H1 (cell line): ENCODE measurements at regions not wholly inside any gene's neighbourhood (a gene's known extent, or its start where the extent isn't known, plus 50 kb on each side); places are given as distances from the start of the nearest gene placed in this dataset.

Experiments used
- CTCF ChIA-PET: fragments of 300-600 bp; sonication (Branson Sonifier 250); formaldehyde crosslinking; loops from one replicate; lab custom pipeline; 2021; ENCODE audit not compliant: partially characterized antibody; lab: Charles Lee
- POLR2A ChIA-PET: fragments of 300-600 bp; sonication (Branson Sonifier 250); formaldehyde crosslinking; loops from one replicate; lab custom pipeline; 2021; ENCODE audit warnings: inconsistent platforms; ENCODE audit not compliant: partially characterized antibody; lab: Charles Lee
- DNase-seq, 2 experiments: peaks; one replicate each; pipeline versions ENCODE4 v3.0.0 to v3.0.0-alpha.2; 2010 to 2022; ENCODE audit warnings: low spot score in 2 of 2, low read depth in 1 of 2, mixed read lengths in 1 of 2
- FAIRE-seq: peaks from 2 replicates; lab custom pipeline; 2011; peaks lifted over from hg19 to GRCh38; lab: Jason Lieb, UNC
- H2AFZ ChIP-seq: 2 replicates; pipeline ENCODE4 v1.8.1; 2012; ENCODE audit warnings: low read length, inconsistent platforms
- H2AK5ac ChIP-seq: 2 replicates; pipeline ENCODE4 v1.6.1; 2013; ENCODE audit warnings: low read depth, low read length
- H2BK120ac ChIP-seq: replicated peaks from 2 replicates; pipeline ENCODE3; 2013; ENCODE audit warnings: low read depth, low read length, inconsistent platforms
- H2BK12ac ChIP-seq: 2 replicates; pipeline ENCODE4 v1.6.1; 2013; ENCODE audit warnings: low read depth, low read length
- H2BK15ac ChIP-seq: 2 replicates; pipeline ENCODE4 v1.6.1; 2013; ENCODE audit warnings: low read length
- H2BK20ac ChIP-seq: 2 replicates; pipeline ENCODE4 v1.6.1; 2013; ENCODE audit warnings: low read length
- H2BK5ac ChIP-seq: 2 replicates; pipeline ENCODE4 v1.6.1; 2013; ENCODE audit warnings: low read depth, low read length
- H3K14ac ChIP-seq: 2 replicates; pipeline ENCODE4 v1.6.1; 2013; ENCODE audit warnings: inconsistent platforms; ENCODE audit not compliant: insufficient read length
- H3K18ac ChIP-seq: 2 replicates; pipeline ENCODE4 v1.6.1; 2013; ENCODE audit warnings: low read length; ENCODE audit errors: extremely low read depth
- H3K23ac ChIP-seq: 2 replicates; pipeline ENCODE4 v1.6.1; 2013; ENCODE audit warnings: inconsistent platforms; ENCODE audit not compliant: insufficient read length
- H3K23me2 ChIP-seq: 2 replicates; pipeline ENCODE4 v1.6.1; 2013; ENCODE audit warnings: low read depth, low read length
- H3K27ac ChIP-seq: 2 replicates; pipeline ENCODE4 v1.6.1; 2011; ENCODE audit warnings: low read depth, low read length, inconsistent platforms
- H3K27me3 ChIP-seq, 4 experiments: replicated peaks in 1 of 4; 1 replicate in 1 of 4; 2 replicates in 3 of 4; pipeline versions ENCODE4 v1.6.1 to v1.8.1; 2011 to 2013; ENCODE audit warnings: low read length in 3 of 4, mild to moderate bottlenecking in 3 of 4, inconsistent platforms in 2 of 4, mixed read lengths in 2 of 4, moderate library complexity in 1 of 4; ENCODE audit not compliant: control insufficient read depth in 3 of 4, insufficient read depth in 3 of 4; ENCODE audit errors: extremely low read depth in 1 of 4
- H3K36me3 ChIP-seq, 4 experiments: 2 replicates each; pipeline versions ENCODE4 v1.6.1 to v1.8.1; 2011 to 2013; ENCODE audit warnings: mild to moderate bottlenecking in 4 of 4, low read length in 3 of 4, moderate library complexity in 2 of 4, control low read depth in 1 of 4, inconsistent platforms in 1 of 4; ENCODE audit not compliant: insufficient read depth in 4 of 4, control insufficient read depth in 2 of 4
- H3K4ac ChIP-seq: replicated peaks from 2 replicates; pipeline ENCODE3; 2013; ENCODE audit warnings: low read length, low read depth, mixed read lengths, inconsistent platforms; ENCODE audit not compliant: insufficient read length
- H3K4me1 ChIP-seq, 4 experiments: replicated peaks in 1 of 4; 1 replicate in 1 of 4; 2 replicates in 3 of 4; pipeline versions ENCODE4 v1.6.1 to v1.8.1; 2011 to 2013; ENCODE audit warnings: low read length in 3 of 4, inconsistent platforms in 2 of 4, mixed read lengths in 1 of 4; ENCODE audit not compliant: insufficient read depth in 4 of 4, control insufficient read depth in 3 of 4
- H3K4me2 ChIP-seq, 2 experiments: 2 replicates each; pipeline versions ENCODE4 v1.6.1 to v1.8.1; 2011 to 2013; ENCODE audit warnings: low read depth in 2 of 2, low read length in 2 of 2, control low read depth in 1 of 2, inconsistent platforms in 1 of 2, mild to moderate bottlenecking in 1 of 2; ENCODE audit not compliant: insufficient read depth in 1 of 2
- H3K4me3 ChIP-seq, 4 experiments: fragments of 200-600, 300-600 bp in 1 of 4; sonication (generic), shearing (Covaris generic), sonication (Bioruptor Twin) in 1 of 4; 2 replicates each; pipeline versions ENCODE4 v1.5.1 to v1.8.1; 2011 to 2016; ENCODE audit warnings: low read length in 4 of 4, low read depth in 3 of 4, control low read depth in 2 of 4, inconsistent platforms in 2 of 4, mild to moderate bottlenecking in 2 of 4, mixed read lengths in 1 of 4, moderate library complexity in 1 of 4; ENCODE audit not compliant: insufficient read depth in 2 of 4; ENCODE audit errors: extremely low read depth in 1 of 4
- H3K56ac ChIP-seq: replicated peaks from 2 replicates; pipeline ENCODE3; 2013; ENCODE audit warnings: low read depth, mild to moderate bottlenecking, mixed read lengths, low read length, inconsistent platforms; ENCODE audit not compliant: insufficient read length
- H3K79me1 ChIP-seq: 2 replicates; pipeline ENCODE4 v1.6.1; 2013; ENCODE audit warnings: low read depth, low read length, control low read depth
- H3K79me2 ChIP-seq, 2 experiments: 2 replicates each; pipeline versions ENCODE4 v1.6.1 to v1.8.1; 2012 to 2013; ENCODE audit warnings: low read length in 2 of 2, mild to moderate bottlenecking in 2 of 2, inconsistent platforms in 1 of 2; ENCODE audit not compliant: insufficient read depth in 2 of 2, control insufficient read depth in 1 of 2
- H3K9ac ChIP-seq, 4 experiments: replicated peaks in 1 of 4; 1 replicate in 1 of 4; 2 replicates in 3 of 4; pipeline versions ENCODE4 v1.6.1 to v1.8.1; 2011 to 2013; ENCODE audit warnings: low read depth in 3 of 4, low read length in 3 of 4, control low read depth in 2 of 4, mild to moderate bottlenecking in 2 of 4, moderate library complexity in 2 of 4, inconsistent platforms in 1 of 4; ENCODE audit errors: extremely low read depth in 1 of 4
- H3K9me3 ChIP-seq, 2 experiments: 2 replicates each; pipeline versions ENCODE4 v1.6.1 to v1.8.1; 2012 to 2013; ENCODE audit warnings: mild to moderate bottlenecking in 2 of 2, moderate library complexity in 2 of 2, control low read depth in 1 of 2, inconsistent platforms in 1 of 2, low read depth in 1 of 2, low read length in 1 of 2, mixed read lengths in 1 of 2; ENCODE audit not compliant: insufficient read depth in 2 of 2
- H4K20me1 ChIP-seq, 2 experiments: replicated peaks in 1 of 2; 2 replicates each; pipeline versions ENCODE3 to v1.8.1; 2011 to 2013; ENCODE audit warnings: inconsistent platforms in 2 of 2, low read length in 2 of 2, mild to moderate bottlenecking in 1 of 2; ENCODE audit not compliant: insufficient read depth in 2 of 2, control insufficient read depth in 1 of 2
- H4K5ac ChIP-seq: 2 replicates; pipeline ENCODE4 v1.6.1; 2013; ENCODE audit warnings: low read length, low read depth, mixed read lengths, inconsistent platforms; ENCODE audit not compliant: insufficient read length
- H4K8ac ChIP-seq: 2 replicates; pipeline ENCODE4 v1.8.0; 2013; ENCODE audit warnings: mild to moderate bottlenecking, moderate library complexity, low read length, inconsistent platforms; ENCODE audit not compliant: insufficient read depth; ENCODE audit errors: extremely low read depth
- H4K91ac ChIP-seq: replicated peaks from 2 replicates; pipeline ENCODE3; 2013; ENCODE audit warnings: low read length, mixed read lengths, inconsistent platforms; ENCODE audit not compliant: insufficient read length
- WGBS, 2 experiments: shearing (Covaris generic) in 1 of 2; methylation state at CpG; one replicate each; pipeline versions ENCODE4 v1.1.6 to v1.1.7; 2013 to 2015; ENCODE audit warnings: low lambda C conversion rate in 2 of 2, mixed read lengths in 2 of 2, inconsistent platforms in 1 of 2, low coverage in 1 of 2, missing lambda C conversion rate in 1 of 2; ENCODE audit not compliant: insufficient replicate concordance in 2 of 2, insufficient coverage in 1 of 2, insufficient read length in 1 of 2; ENCODE audit errors: extremely low coverage in 1 of 2, missing lambda C conversion rate in 1 of 2; 5-methylcytosine and 5-hydroxymethylcytosine counted together

GRCh38 chr22:49090061-49090852 lies 737.4 kb downstream of the BRD1 start:
- Histone ChIP-seq H3K9me3 (no peaks in the 10 kb centered on the region), H2AFZ (no peak overlapping the region), H2BK20ac (no peak overlapping the region), H3K23me2 (no peaks in the 10 kb centered on the region), H3K9ac (no peak overlapping the region), H3K27ac (no peak overlapping the region), H4K20me1 (peaks cover 0 to 2% of the 10 kb centered on the region in 2 experiments), H4K91ac (no peak overlapping the region), H3K18ac (no peak overlapping the region), H2AK5ac (no peak overlapping the region), H3K14ac (no peak overlapping the region), H3K56ac (no peak overlapping the region), H3K36me3 (no peaks in the 10 kb centered on the region), H4K8ac (no peak overlapping the region; the same call in 1 of the 2 replicates), H3K4me3 (no peak overlapping the region), H3K23ac (no peak overlapping the region), H3K79me1 (no peaks in the 10 kb centered on the region), H2BK5ac (no peak overlapping the region), H4K5ac (no peak overlapping the region), H3K79me2 (no peaks in the 10 kb centered on the region), H3K4me1 (no peaks in the 10 kb centered on the region; a peak in 1 of 7 replicates), H3K4me2 (no peak overlapping the region), H2BK15ac (no peak overlapping the region), H2BK12ac (no peak overlapping the region), H2BK120ac (no peak overlapping the region), H3K27me3 (no peaks in the 10 kb centered on the region), H3K4ac (no peak overlapping the region)
- 88% methylated on average over 18 of the region's 20 CpGs; no CpG with 5 or more reads in 1 of the 2 experiments for WGBS, 2 experiments
- ChIA-PET POLR2A (no interaction called here), CTCF (interaction anchor here (0.9 kb wide), 1 partner anchor 16 kb away, joined by 3 read pairs; no protein-coding TSS in a partner anchor)
- DNase-seq (no peak), FAIRE-seq (no peak)
